NCI-H446 treated with DMSO at 0.1 percent for 48 hours (cell line): ENCODE measurements at regions not wholly inside any gene's neighbourhood (a gene's known extent, or its start where the extent isn't known, plus 50 kb on each side); places are given as distances from the start of the nearest gene placed in this dataset.

ENCODE experiments used
- DNase-seq: peaks from one replicate; lab custom pipeline; 2025; lab: John Stamatoyannopoulos, UW

DNA sequence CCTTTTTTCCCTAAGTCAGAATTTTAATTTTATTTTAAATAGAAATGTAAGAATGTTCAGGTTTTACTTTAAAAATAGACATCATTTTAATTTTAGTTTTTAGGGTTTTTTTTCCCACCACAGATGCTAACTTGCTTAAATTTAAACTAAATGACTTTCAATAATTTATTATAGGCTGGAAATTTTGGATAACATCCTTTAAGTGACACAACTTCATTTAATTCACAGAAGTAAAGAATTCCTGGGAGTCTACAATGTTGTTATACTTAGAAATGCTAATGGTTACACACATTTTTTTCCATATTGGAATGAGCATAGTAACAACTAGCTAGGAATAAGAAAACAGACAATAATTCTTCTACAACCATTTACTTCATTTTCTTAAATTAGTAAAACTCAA is 90.5 kb upstream of the PDE10A start:
- no peak for DNase-seq

DNA sequence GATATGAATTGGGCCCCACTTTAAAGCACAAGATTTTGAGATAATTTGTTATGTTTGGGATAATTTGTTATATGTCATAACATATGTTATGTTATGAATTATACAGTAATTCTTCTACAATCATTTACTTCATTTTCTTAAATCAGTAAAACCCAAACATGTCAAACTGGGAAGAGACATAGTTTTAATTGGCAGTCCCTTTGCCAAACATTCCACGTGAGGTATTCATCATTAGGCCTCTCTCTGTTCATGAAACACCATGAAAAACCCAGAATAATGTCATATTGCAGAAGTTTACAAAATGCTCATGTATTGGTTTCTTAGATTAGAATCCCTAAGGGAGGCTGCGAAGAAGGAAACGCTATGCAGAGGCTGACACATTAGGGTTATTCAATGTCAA is 89.4 kb upstream of the PDE10A start:
- no peak for DNase-seq

DNA sequence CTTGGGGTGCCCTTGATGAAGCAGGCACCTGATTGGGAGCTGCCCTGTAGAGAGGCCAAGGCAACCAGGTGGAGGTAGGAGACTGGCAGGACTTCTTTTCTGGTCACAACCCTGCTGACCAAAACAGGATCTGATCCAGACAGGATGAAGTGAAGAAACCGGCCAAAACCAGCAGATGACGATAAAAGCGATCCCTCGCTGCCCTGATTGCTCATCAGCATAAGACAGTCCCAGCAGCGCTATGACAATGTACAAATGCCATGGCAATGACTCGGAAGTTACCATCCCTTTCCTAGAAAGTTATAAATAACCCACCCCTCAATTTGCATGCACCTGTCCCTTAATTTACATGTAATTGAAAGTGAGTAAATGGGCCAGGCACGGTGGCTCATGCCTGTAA is 88.4 kb upstream of the PDE10A start:
- DNase-seq = no peak

DNA sequence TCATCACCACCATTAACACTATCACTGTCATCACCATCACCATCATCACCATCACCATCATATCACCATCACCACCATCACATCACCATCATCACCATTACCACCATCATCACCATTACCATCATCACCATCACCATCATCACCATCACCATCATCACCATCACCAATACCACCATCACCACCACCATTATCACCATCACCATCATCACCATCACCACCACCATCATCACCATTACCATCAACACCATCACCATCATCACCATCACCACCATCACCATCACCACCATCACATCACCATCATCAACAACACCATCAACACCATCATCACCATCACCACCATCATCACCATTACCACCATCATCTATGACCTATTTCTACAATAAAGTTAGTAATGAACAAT is 86.1 kb upstream of the PDE10A start:
- no peak for DNase-seq

DNA sequence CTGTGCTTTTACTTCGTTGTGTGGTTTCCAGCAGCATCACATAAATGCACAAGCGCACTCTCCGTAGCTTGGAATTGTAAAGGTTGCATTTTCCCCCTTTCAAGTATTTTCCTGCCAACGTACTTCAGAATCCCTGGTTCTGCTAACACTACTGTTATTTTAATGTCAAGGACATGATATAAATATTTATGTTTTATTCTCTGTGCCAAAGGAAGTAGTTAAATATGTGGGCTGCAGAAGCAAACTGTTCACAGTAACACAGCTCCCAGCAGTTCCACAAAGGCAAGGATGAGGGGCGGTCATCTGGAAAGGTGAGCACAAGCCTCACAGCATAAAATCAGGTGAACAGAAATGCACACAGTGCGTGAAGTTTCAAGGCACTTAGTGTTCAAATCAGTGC is 85.3 kb upstream of the PDE10A start:
- DNase-seq = no peak

DNA sequence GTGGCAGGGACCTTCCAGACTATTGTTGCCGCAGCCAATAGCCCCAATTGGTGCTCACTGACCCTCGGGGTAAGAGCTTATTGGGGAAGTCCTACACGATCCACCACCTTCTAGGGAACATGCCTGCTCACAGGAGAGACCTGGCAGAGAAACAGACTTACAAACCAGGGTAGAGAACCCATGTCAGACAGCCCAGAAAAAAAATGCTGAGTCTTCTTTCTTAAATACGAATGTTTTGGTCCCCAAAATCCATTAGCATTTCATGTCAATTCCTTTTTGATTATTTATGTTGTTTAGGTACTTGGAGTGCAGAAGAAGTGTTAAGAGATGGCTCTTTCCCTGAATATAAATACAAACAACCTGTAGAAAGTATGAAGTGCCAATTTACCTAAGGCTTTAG is 84.9 kb upstream of the PDE10A start:
- no peak for DNase-seq

DNA sequence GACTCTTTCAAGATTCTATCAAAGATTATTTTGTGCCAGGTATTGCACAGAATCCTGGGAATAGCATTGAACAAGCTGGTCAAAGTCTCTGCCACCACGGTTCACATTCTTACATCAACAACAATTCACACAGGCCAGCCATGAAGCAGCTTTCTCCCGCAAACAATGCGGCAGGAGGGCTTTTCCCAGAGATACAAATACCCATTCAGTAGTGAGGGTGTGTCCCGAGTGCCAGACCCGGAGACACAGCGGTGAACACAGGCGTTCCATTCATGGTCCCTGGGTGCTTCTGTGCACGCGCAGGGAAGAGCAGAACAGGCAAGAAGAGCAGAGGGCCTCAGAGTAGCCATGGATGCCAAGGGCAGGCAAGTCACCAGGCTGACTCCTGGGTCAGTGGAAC is 83.3 kb upstream of the PDE10A start:
- no peak for DNase-seq

DNA sequence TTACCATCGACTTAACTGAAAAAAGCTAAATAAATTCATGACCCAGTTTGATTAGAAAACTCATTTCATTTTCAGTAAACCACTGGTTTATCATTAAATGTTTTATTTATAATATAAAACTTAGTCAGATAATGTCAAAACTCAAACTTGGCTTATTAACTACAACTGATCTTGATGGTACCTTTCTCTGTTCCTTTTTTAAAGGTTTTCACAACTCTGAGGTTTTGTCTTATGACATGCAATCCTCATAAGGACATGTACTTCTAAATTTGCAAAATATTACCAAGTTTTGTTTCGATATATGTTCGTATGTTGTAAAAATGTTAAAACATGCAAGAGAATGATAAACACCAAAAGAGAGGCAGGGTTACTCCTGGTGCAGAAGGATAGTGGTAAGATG is 82.5 kb upstream of the PDE10A start:
- no peak for DNase-seq

DNA sequence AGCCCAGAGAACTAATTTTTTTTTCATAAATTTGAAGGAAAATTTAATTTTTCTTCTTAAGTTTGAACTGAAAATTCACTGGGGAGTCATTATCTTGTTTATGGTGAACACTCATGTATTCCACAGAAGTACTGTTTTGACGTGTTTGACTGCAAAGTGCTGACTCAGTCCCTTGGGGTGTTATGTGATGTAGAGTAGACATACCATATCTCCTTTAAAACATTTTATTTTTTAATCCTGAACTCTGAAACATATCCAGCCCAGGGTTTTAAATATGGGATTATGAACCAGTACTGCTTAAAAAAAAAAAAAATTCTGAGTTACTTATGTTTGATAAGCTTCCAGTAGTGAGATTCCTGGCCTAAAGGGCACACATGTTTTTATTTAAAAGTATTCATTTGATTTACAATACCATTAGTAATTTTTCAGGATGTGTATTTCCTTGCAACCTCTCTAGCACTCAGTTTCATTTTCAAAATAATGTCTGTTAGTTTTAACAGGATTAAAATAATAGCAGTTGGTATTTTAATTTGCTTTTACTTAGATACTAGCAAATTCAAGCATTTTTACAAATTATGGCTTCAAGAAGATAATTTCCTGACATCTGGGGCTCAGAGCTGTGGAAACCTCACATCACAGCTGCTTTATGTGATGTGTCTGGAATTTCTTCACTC is 81.7 kb upstream of the PDE10A start:
- DNase-seq = no peak

DNA sequence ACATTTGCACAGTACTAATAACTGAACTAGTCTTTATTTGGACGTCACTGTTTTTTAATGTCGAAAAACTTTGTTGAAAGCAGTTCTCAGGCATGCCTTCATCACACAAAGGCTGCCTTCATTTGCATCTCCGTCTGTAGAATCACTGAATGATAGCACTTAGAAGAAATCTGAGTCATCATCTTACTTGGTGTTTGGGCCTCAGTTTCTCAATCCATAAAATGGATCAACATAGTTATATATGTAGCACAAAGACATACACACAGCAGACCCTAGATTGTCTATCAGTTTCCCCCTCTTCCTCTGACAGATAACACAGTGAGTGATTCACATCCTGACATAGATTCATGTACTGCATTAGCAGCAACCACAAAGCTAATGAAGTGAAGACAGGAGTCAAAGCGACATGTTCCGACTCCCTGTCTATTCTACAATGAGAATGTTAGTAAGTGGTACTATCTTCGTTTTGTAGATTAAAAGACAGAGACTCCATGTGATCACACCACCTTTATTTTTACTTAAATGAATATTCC is 80.4 kb upstream of the PDE10A start:
- DNase-seq = no peak

DNA sequence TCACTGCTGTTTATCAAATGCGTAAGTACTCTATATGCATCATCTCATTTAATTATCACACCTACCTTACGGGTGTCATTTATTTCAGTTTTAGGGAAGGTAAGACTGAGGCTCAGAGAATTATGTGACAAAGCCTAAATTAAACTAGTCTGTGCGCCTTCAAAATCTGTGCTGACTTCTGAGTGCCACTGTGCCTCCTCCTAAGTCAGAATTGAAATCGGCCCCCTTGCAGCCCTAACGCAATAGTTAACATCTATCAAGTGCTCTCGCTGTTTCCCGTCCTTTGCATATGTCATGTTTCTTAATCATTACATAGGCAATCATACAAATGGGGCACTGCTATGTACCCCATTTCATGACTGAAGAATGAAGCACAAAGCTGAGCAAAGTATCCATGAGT is 79.0 kb upstream of the PDE10A start:
- DNase-seq = no peak

DNA sequence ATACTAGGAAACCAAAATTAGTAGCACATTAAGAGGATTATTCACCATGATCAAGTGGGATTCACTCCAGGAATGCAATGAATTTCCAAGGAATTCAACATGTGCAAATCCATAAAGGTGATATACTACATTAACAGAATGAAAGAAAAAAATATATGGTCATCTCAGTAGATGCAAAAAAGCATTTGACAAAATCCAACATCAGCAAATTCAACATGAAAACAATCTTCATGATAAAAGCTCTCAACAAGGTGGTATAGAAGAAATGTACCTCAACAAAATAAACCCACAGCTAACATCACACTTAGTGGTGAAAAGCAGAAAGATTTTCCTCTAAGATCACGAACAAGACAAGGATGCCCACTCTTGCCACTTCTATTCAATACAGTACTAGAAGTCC is 74.4 kb upstream of the PDE10A start:
- DNase-seq = no peak

DNA sequence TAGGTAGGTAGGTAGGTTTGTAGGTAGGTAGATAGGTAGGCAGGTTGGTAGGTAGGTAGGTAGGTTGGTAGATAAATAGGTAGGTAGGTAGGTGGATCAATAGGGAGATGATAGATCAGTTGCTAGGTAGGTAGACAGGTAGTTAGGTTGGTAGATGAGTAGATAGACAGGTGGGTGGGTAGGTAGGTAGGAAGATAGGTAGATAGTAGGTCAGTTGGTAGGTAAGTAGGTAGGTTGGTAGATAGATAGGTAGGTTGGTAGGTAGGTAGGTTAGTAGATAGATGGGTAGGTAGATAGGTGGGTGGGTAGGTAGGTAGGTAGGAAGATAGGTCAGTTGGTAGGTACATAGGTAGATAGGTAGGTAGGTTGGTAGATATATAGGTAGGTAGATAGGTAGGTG is 72.0 kb upstream of the PDE10A start:
- DNase-seq = no peak

DNA sequence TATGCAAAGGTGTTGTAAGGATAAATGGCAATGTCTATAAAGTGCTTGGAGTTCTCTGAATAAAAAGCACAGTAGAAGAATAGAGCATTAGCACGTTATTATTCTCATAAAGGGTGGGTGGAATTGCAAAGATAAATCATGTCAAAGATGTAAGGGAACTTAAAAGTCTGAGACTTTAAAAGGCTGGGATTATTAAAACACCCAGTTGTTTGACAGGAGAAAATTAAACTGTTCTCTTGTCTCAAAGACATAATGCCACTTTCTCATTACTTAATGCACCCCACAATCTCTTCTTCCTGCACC is 70.4 kb upstream of the PDE10A start:
- no peak for DNase-seq

DNA sequence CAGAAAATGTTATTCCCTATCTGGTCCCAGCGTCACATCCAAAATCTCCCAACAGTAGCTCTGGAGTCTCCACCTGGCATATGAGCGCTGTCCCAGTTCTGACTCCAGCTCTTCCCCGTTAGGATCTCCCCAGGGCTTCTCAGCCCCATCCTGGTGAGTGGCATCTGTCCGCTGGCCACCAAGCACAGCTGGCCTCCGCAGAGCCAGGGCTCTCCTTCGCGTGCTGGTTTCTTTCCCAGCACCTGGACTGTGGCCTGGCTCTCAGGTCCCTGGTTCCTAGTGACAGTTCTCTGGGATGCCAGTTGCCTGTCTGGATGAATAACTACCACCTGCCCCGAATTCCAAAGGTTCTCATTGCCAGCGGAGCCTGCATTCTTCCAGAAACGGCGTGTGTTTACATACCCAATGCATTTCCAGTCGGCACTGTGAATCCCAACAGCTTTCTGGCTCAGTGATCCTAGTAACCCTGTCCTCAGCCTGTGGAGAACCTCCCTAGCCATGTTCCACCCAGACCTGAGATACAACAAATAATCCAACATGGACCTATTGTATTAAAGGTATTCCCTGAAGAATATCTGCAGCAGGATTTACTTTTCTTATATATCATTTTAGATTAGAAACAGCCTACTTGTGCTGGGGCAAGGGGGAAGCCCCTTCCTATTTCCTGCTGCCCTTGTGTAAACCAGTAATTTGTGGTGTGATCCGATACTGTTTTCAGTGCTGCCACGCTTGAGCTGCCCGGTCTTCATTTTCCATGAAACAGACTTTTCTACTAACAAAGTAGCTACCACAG is 69.9 kb upstream of the PDE10A start:
- no peak for DNase-seq

DNA sequence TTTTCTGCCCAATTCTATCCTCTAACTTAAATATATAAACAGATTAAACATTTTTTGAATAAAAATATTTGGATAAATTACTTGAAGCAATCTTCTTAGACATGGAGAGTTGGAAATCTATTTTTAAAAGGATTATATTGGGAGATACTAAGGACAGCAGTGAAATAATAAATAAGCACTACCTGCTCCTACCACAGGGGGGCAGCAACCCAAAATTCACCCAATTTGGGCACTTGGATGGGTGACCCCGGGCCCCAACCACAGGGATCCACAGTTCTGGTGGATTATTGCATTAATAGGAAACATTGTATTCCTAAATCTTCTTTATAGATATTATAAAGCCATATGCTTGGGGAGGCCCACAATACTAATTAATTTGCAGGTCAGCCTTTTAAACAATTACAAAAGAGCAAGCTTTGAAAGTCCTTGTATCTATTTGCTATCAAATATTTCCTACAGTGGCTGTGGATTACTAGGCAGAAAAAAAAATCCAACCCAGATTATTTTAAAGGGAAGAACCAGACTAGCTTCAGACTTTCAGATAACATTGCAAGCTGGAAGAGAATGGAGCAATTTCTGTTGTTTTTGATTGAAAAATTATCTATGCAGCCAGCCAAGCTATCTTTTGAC is 66.4 kb upstream of the PDE10A start:
- DNase-seq = no peak

DNA sequence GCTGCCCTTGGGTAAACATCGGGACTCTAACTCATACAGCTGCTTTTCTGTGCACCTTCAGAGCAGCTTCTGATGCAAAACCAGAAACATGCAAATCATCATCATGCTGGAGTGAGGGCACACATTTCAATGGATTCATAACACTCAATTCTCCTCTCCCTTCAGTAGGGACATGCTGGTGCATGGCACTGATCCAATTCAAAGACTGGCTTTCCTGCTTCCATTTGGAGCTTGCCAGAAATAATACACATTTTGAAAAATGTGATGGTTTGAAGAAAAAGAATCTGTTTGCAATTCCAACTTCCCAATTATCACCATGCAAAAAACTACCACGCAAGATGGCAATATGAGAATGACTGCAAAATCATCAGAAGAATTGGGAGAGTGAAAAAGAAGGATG is 65.2 kb upstream of the PDE10A start:
- no peak for DNase-seq

DNA sequence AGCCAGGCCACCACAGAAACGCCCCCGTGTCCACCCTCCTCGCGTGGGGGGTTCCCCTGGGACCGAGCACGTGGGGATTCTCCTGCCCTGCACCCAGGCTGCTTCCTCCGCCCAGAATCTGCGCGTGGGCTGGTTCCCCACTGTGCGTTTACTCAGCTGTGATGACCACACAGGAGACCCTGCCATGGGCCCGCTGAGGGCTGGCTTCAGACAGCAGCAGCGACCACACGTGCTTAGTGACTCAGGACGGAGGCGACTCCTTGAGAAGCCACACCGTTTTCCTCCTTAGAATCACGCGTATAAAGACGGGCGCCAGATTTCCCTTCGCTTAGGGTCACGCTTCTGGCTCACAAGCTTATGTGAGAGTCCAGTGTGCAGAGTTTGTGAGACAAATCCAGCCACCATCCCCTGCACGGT is 63.9 kb upstream of the PDE10A start:
- no peak for DNase-seq

DNA sequence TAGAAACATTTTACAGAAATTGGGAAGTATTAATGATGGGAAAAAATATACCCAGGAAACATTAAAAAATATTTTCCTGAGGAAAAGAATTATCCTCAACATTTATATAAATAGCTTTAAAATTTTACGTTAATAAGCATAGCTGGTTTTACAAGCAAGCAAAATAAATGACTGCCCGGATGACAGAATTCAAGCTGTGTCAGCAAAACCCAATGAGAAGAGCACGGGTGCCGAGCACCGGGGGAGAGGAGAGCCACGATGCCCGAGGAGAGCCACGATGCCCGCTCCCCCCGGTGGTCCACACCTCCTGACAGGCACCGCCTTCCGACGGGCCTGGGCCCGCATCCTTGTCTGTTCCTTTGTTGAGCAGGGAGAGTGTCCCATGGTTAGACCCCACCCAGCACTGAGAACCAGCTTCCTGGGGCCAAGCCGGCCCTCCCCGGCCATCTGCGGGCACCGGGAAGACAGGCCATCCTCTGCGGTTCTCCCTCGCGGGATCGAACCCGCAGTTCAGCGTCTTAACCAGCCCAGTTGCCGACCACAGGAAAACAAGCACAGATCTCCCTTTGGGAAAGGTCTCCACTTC is 63.3 kb upstream of the PDE10A start:
- DNase-seq = no peak

DNA sequence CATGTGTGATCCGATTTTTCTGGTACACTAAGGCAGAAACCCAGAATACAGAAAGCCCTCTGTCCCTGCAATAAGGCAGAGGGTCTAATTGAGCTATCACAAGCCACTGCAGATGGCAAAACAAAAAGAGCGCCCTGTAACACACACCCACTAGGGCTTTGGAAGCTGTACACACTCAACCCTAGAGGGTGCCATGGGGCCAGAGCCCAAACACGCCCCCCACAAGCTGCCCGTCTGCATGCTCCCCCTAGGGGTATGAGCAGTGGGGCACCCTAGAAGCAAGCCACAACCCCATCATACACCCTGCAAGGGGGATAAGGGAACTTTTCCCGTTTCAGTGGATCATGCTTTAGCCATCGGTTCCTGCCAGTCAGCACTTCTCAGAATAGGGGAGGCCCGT is 62.2 kb upstream of the PDE10A start:
- DNase-seq = no peak

DNA sequence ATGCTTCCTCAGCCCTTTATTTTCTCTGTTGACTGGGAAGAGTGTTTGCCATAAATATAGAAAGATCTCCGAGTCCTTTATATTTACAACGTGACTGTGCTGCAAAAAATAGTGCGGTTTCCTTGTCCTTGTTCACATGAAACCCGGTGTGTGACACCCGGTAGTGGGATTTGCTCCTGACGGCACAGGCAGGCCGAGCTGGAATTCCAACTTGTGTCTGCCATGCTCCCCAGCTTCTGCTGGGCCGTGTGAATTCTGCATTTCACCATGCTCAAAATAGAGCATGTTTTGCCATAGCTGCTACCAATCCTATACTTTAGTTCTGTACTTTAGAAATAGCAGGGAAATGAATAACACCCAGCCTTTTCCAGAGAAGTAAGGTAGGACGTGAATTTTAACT is 60.3 kb upstream of the PDE10A start:
- no peak for DNase-seq

DNA sequence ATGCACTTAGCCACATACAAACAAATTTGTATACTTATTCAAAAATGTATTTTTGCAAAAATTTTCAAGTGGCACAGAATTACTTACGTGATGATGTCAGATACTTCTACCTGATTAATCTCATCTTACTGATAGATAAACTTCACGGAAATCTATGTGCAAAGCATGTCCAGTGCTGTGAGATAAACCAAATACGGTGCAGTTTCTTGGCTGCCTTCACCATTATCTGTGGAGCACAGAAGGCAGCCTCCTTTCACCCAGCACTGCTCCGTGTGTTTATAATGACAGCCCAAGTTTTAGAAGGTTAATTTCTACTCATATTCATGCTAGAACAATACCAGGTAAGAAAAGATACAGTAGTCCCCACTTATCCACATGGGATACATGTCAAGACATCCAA is 59.0 kb upstream of the PDE10A start:
- no peak for DNase-seq

DNA sequence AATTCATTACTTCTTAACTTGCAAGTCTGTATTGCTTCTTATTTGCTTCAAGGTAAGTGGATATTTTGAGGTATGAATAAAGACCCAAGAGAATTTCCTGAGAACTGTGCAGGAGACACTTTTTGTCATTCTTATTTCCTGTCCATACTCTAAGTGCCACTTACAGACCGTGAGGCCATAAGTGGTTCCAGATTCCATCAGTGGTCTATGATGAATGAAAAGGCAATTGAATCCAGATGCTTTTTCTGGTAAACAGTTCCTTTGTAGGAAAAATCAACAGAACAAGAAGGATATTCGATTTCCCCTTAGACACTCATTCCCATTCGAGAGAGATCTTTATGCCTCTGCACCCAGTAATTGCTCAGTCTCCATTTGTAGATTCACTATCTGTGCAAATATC is 58.3 kb upstream of the PDE10A start:
- no peak for DNase-seq
